ENCODE measurements at regions not wholly inside any gene's neighbourhood (a gene's known extent, or its start where the extent isn't known, plus 50 kb on each side); places are given as distances from the start of the nearest gene placed in this dataset.

DNA sequence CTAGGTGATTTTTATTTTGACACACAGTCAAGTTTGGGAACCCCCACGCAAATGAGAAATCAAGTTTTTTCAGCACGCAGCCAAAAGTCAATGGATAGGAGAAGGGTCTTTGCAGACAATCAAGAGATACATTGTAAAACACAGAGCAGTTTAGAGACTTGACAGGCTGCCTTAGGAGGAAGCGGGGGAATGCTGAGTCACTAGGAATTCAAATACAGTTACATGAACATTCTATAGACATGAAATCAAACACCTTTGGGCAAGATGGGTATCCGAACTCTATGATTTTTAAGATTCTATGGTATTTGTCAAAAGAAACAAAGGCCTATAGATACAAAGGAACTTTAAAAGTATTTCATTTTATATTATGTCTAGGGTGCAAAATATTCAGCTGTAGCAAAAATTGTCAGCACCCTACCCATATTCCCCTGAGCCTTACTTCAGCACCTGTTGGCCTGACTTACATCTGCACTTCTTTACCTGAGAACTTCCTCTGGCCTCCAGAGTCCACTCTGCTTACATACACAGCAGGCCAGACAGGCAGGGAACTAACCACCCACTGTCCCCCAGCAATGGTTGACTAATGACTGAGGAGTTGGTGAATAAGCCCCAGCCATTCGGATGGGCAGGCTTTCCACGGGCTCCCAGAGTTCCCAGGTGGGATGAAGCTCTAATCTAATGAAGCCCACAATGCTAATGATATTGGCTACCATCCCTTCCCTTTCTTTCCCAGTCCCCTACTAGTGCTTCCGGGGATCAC lies 289.3 kb upstream of the RORA start:
- no peak overlapping the region for H3K4me3 ChIP-seq (ENCODE audit: low read depth, low read length)
- TF ChIP-seq, protein P1, sequence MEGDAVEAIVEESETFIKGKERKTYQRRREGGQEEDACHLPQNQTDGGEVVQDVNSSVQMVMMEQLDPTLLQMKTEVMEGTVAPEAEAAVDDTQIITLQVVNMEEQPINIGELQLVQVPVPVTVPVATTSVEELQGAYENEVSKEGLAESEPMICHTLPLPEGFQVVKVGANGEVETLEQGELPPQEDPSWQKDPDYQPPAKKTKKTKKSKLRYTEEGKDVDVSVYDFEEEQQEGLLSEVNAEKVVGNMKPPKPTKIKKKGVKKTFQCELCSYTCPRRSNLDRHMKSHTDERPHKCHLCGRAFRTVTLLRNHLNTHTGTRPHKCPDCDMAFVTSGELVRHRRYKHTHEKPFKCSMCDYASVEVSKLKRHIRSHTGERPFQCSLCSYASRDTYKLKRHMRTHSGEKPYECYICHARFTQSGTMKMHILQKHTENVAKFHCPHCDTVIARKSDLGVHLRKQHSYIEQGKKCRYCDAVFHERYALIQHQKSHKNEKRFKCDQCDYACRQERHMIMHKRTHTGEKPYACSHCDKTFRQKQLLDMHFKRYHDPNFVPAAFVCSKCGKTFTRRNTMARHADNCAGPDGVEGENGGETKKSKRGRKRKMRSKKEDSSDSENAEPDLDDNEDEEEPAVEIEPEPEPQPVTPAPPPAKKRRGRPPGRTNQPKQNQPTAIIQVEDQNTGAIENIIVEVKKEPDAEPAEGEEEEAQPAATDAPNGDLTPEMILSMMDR (IDR thresholded peaks at IDR 0.05; ENCODE audit: control insufficient read depth, extremely low read depth, insufficient read depth), result no peak
- DNase-seq (ENCODE audit: low read depth), result no peak

DNA sequence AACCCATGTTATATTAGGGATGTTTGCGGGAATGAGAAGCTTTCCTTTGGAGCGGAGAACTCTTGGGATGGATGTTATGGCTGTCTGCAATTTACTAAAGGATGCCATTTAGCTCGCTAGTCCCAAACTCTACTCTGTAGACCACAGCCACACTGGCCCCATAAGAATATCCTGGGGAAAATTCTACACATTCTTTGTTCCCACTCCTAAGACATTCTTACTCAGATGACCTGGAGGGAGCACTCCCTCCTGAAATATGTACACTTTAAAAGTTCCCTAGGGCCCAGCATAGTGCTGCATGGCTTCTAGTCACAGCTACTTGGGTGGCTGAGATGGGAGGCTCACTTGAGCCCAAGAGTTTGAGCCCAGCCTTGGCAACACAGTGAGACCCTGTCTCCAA lies 288.7 kb upstream of the RORA start:
- DNase-seq (ENCODE audit: low read depth), result no peak
- H3K4me3 ChIP-seq (ENCODE audit: low read depth, low read length), result no peak overlapping the region
- TF ChIP-seq, protein P1 (IDR thresholded peaks at IDR 0.05; ENCODE audit: control insufficient read depth, extremely low read depth, insufficient read depth), result no peak

- TF ChIP-seq, protein P1 (IDR thresholded peaks at IDR 0.05; ENCODE audit: control insufficient read depth, extremely low read depth, insufficient read depth), result no peak
- DNase-seq (ENCODE audit: low read depth), result no peak
- H3K4me3 ChIP-seq (ENCODE audit: low read depth, low read length), result no peak overlapping the region
Measured at GRCh38 chr15:61517335-61517734, 288.2 kb upstream of the RORA start.

GRCh38 chr15:61511756-61512155 lies 282.7 kb upstream of the RORA start:
- no peak overlapping the region for H3K4me3 ChIP-seq (ENCODE audit: low read depth, low read length)
- TF ChIP-seq, protein P1 (IDR thresholded peaks at IDR 0.05; ENCODE audit: control insufficient read depth, extremely low read depth, insufficient read depth), result no peak
- DNase-seq (ENCODE audit: low read depth), result peak; percentile 13

DNA sequence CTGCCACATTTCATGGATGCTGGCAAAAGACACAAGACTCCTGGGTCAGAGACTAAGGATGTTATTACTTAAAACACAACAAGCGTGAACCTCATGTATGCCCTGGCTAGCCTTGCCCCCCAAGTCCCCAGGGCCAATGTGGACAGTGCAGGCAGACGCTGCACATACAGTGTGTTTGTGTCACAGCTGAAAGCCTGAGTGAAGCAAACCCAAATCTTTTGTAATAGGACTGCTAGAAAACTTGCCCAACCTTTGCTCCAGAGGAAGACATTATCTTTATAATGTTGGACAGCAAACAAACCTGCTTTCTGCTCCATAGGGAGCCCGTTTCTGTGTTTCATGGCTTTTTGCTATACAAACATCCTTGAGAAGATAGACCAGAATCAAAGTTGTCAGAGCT lies 282.0 kb upstream of the RORA start:
- no peak overlapping the region for H3K4me3 ChIP-seq (ENCODE audit: low read depth, low read length)
- TF ChIP-seq, protein P1 (IDR thresholded peaks at IDR 0.05; ENCODE audit: control insufficient read depth, extremely low read depth, insufficient read depth), result no peak
- DNase-seq (ENCODE audit: low read depth), result peak; percentile 43

- no peak overlapping the region for H3K4me3 ChIP-seq (ENCODE audit: low read depth, low read length)
- DNase-seq (ENCODE audit: low read depth), result no peak
- TF ChIP-seq, protein P1 (IDR thresholded peaks at IDR 0.05; ENCODE audit: control insufficient read depth, extremely low read depth, insufficient read depth), result no peak
Measured at GRCh38 chr15:61509327-61509840, 280.3 kb upstream of the RORA start.
